WTC11 (cell line): ENCODE measurements at regions not wholly inside any gene's neighbourhood (a gene's known extent, or its start where the extent isn't known, plus 50 kb on each side); places are given as distances from the start of the nearest gene placed in this dataset.

Experiments
- ATAC-seq: fragments of 200-7000 bp; cut with Tn5 transposase; 2 replicates; pipeline ENCODE4 v1.10.0; 2021; ENCODE audit warnings: mild to moderate bottlenecking, moderate library complexity
- CTCF ChIA-PET: fragments of 300-600 bp; sonication (Branson Sonifier 250); formaldehyde crosslinking; loops from one replicate; lab custom pipeline; 2021; ENCODE audit warnings: antibody characterized with exemption; lab: Charles Lee
- POLR2A ChIA-PET: fragments of 350-600 bp; sonication (Branson Sonifier 250); formaldehyde crosslinking; loops from one replicate; lab custom pipeline; 2021; ENCODE audit warnings: antibody characterized with exemption; lab: Charles Lee
- DNase-seq: peaks from one replicate; pipeline ENCODE4 v3.0.0; 2021; ENCODE audit warnings: low spot score
- H3K27ac Mint-ChIP-seq: 2 replicates; pipeline ENCODE4 v1.8.0; 2021; ENCODE audit warnings: mixed read lengths
- H3K27me3 Mint-ChIP-seq: 2 replicates; pipeline ENCODE4 v1.8.0; 2021; ENCODE audit warnings: low read depth, mild to moderate bottlenecking, moderate library complexity, mixed read lengths
- H3K36me3 Mint-ChIP-seq: 2 replicates; pipeline ENCODE4 v1.8.0; 2021; ENCODE audit warnings: mixed read lengths
- H3K4me1 Mint-ChIP-seq: 2 replicates; pipeline ENCODE4 v1.8.0; 2022; ENCODE audit warnings: mixed read lengths
- H3K4me3 Mint-ChIP-seq: 2 replicates; pipeline ENCODE4 v1.8.0; 2021; ENCODE audit warnings: mild to moderate bottlenecking, moderate library complexity, mixed read lengths
- H3K9me3 Mint-ChIP-seq: 2 replicates; pipeline ENCODE4 v1.8.0; 2021; ENCODE audit warnings: mixed read lengths
- ETV6 ChIP-seq: sonication (generic); formaldehyde crosslinking; IDR thresholded peaks from 2 replicates; pipeline ENCODE4 v1.8.1; 2022; ENCODE audit warnings: mild to moderate bottlenecking, missing genetic modification reagents
- FOXJ3 ChIP-seq: sonication (generic); formaldehyde crosslinking; IDR thresholded peaks from 2 replicates; pipeline ENCODE4 v1.9.0; 2021; ENCODE audit warnings: missing genetic modification reagents, mild to moderate bottlenecking, borderline replicate concordance
- FOXP1 ChIP-seq: sonication (generic); formaldehyde crosslinking; IDR thresholded peaks from 2 replicates; pipeline ENCODE4 v1.8.0; 2022; ENCODE audit warnings: missing genetic modification reagents, mild to moderate bottlenecking, moderate library complexity, borderline replicate concordance
- GTF2I ChIP-seq: fragments of 250-450 bp; sonication (Bioruptor Pico); conservative IDR thresholded peaks from 2 replicates; pipeline ENCODE4 v1.4.0; 2021; ENCODE audit warnings: mild to moderate bottlenecking
- IRF1 ChIP-seq: sonication (generic); formaldehyde crosslinking; IDR thresholded peaks from 2 replicates; pipeline ENCODE4 v1.8.0; 2023; ENCODE audit warnings: missing genetic modification reagents
- IRF2 ChIP-seq: sonication (generic); formaldehyde crosslinking; IDR thresholded peaks from 2 replicates; pipeline ENCODE4 v1.8.0; 2022; ENCODE audit warnings: low read depth, missing genetic modification reagents, borderline replicate concordance
- JAZF1 ChIP-seq: fragments of 250-450 bp; sonication (Bioruptor Pico); IDR thresholded peaks from 2 replicates; pipeline ENCODE4 v1.9.0; 2021; ENCODE audit warnings: moderate library complexity, mild to moderate bottlenecking, inconsistent platforms
- NFATC4 ChIP-seq: fragments of 250-450 bp; sonication (Bioruptor Pico); IDR thresholded peaks from 2 replicates; pipeline ENCODE4 v1.9.0; 2021; ENCODE audit warnings: mild to moderate bottlenecking
- NFYB ChIP-seq: sonication (generic); formaldehyde crosslinking; conservative IDR thresholded peaks from 2 replicates; pipeline ENCODE4 v1.8.0; 2022; ENCODE audit warnings: low read depth, missing genetic modification reagents
- SMAD4 ChIP-seq: sonication (generic); formaldehyde crosslinking; IDR thresholded peaks from 2 replicates; pipeline ENCODE4 v1.8.0; 2022; ENCODE audit warnings: mild to moderate bottlenecking, missing genetic modification reagents
- TCF7 ChIP-seq: sonication (generic); formaldehyde crosslinking; IDR thresholded peaks from 2 replicates; pipeline ENCODE4 v1.8.0; 2022; ENCODE audit warnings: mild to moderate bottlenecking, low read depth, missing genetic modification reagents, moderate library complexity
- ZNF121 ChIP-seq: sonication (generic); formaldehyde crosslinking; IDR thresholded peaks from 2 replicates; pipeline ENCODE4 v1.8.0; 2023; ENCODE audit warnings: missing genetic modification reagents
- ZNF138 ChIP-seq: sonication (generic); formaldehyde crosslinking; conservative IDR thresholded peaks from 2 replicates; pipeline ENCODE4 v1.8.1; 2022; ENCODE audit warnings: mild to moderate bottlenecking, moderate library complexity, missing genetic modification reagents
- ZNF263 ChIP-seq: sonication (generic); formaldehyde crosslinking; IDR thresholded peaks from 2 replicates; pipeline ENCODE4 v1.8.1; 2022; ENCODE audit warnings: low read depth, mild to moderate bottlenecking, moderate library complexity, missing genetic modification reagents
- ZNF396 ChIP-seq: fragments of 250-450 bp; sonication (Bioruptor Pico); IDR thresholded peaks from 2 replicates; pipeline ENCODE4 v1.8.0; 2021; ENCODE audit warnings: mild to moderate bottlenecking, moderate library complexity, borderline replicate concordance
- ZNF671 ChIP-seq: fragments of 250-450 bp; sonication (Bioruptor Pico); IDR thresholded peaks from 2 replicates; pipeline ENCODE4 v1.8.0; 2021; ENCODE audit warnings: mild to moderate bottlenecking
- TF ChIP-seq, protein P1 (sequence below): sonication (generic); formaldehyde crosslinking; IDR thresholded peaks from 2 replicates; pipeline ENCODE4 v1.8.0; 2022; ENCODE audit warnings: mild to moderate bottlenecking, missing genetic modification reagents
- TF ChIP-seq, protein P2 (sequence below): fragments of 250-450 bp; sonication (Bioruptor Pico); IDR thresholded peaks from 2 replicates; pipeline ENCODE4 v1.9.0; 2021; ENCODE audit warnings: mild to moderate bottlenecking
- TF ChIP-seq, protein P3 (sequence below): sonication (generic); formaldehyde crosslinking; IDR thresholded peaks from 2 replicates; pipeline ENCODE4 v1.8.1; 2023; ENCODE audit warnings: mild to moderate bottlenecking, missing genetic modification reagents, moderate library complexity
- TF ChIP-seq, protein P4 (sequence below): sonication (generic); formaldehyde crosslinking; IDR thresholded peaks from 2 replicates; pipeline ENCODE4 v1.8.1; 2023; ENCODE audit warnings: mild to moderate bottlenecking, missing genetic modification reagents, moderate library complexity
- TF ChIP-seq, protein P5 (sequence below): sonication (generic); formaldehyde crosslinking; IDR thresholded peaks from 2 replicates; pipeline ENCODE4 v1.8.1; 2023; ENCODE audit warnings: mild to moderate bottlenecking, missing genetic modification reagents, borderline replicate concordance
- TF ChIP-seq, protein P6 (sequence below): sonication (generic); formaldehyde crosslinking; IDR thresholded peaks from 2 replicates; pipeline ENCODE4 v1.8.0; 2022; ENCODE audit warnings: mild to moderate bottlenecking, missing genetic modification reagents
- TF ChIP-seq, protein P7 (sequence below): sonication (generic); formaldehyde crosslinking; IDR thresholded peaks from 2 replicates; pipeline ENCODE4 v1.8.0; 2023; ENCODE audit warnings: missing genetic modification reagents, mild to moderate bottlenecking, borderline replicate concordance

DNA sequence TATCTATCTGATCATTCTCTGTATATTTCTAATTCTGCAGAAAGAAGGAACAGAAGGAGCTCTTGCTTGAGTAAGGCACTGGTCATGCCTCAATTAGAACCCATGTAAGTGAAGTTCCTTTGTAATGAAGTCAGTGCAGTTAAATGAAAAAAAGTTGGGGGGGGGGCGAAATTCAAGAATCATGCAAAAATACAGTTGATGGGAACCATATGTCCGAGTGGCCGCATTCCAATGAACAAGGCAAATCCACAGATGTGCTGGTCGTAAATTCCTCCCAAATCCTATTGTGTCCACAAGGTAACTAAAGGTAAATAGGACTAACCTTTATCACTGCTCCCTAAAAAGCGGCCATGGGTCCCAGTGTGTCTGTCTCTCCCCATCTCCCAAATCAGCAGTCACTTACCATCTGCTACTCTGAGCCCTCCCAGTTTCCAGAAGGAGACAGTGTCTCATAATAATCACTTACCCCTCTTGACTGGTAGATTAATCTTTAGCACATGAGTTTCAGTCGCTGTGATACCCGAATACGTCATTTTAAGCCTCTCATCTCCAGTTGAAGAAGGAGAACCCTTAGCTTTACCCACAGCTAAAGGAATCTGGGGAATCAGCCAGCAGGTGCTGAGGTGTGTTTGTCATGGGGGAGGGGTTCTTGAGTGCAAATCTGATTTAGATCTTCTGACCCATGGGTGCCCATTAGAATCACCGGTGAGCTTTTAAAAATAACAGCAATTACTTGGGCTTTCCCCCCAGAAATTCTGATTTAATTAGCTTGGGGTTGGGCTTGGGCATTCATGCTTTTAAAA, 56.3 kb upstream of the EPHB3 start:
- no peak for ATAC-seq
- no peak for DNase-seq
- ChIA-PET CTCF (interaction anchor here (0.6 kb wide), 2 partner anchors 34 to 87 kb away, joined by 3 to 5 read pairs; no protein-coding TSS in a partner anchor), POLR2A (no interaction called here)
- peaks cover 6% of the 10 kb centered on the region for H3K27me3 Mint-ChIP-seq
- no peak overlapping the region for H3K27ac Mint-ChIP-seq
- peaks cover 9% of the 10 kb centered on the region for H3K36me3 Mint-ChIP-seq
- peaks cover 20% of the 10 kb centered on the region for H3K9me3 Mint-ChIP-seq
- peaks cover 19% of the 10 kb centered on the region for H3K4me1 Mint-ChIP-seq
- H3K4me3 Mint-ChIP-seq: no peak overlapping the region
- TF ChIP-seq NFYB (CRISPR knock-in tag) (no peak), ZNF138 (no peak), JAZF1 (no peak), ETV6 (CRISPR knock-in tag) (no peak), SMAD4 (CRISPR knock-in tag) (no peak), ZNF263 (CRISPR knock-in tag) (no peak), FOXP1 (CRISPR knock-in tag) (no peak), ZNF671 (CRISPR knock-in tag) (no peak), GTF2I (no peak), NFATC4 (no peak), IRF1 (no peak)
- TF ChIP-seq, protein P1, sequence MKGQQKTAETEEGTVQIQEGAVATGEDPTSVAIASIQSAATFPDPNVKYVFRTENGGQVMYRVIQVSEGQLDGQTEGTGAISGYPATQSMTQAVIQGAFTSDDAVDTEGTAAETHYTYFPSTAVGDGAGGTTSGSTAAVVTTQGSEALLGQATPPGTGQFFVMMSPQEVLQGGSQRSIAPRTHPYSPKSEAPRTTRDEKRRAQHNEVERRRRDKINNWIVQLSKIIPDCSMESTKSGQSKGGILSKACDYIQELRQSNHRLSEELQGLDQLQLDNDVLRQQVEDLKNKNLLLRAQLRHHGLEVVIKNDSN (CRISPR knock-in tag): no peak
- TF ChIP-seq, protein P2, sequence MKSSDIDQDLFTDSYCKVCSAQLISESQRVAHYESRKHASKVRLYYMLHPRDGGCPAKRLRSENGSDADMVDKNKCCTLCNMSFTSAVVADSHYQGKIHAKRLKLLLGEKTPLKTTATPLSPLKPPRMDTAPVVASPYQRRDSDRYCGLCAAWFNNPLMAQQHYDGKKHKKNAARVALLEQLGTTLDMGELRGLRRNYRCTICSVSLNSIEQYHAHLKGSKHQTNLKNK (CRISPR knock-in tag): no peak
- TF ChIP-seq, protein P3, sequence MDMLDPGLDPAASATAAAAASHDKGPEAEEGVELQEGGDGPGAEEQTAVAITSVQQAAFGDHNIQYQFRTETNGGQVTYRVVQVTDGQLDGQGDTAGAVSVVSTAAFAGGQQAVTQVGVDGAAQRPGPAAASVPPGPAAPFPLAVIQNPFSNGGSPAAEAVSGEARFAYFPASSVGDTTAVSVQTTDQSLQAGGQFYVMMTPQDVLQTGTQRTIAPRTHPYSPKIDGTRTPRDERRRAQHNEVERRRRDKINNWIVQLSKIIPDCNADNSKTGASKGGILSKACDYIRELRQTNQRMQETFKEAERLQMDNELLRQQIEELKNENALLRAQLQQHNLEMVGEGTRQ (CRISPR knock-in tag): no peak
- TF ChIP-seq, protein P4, sequence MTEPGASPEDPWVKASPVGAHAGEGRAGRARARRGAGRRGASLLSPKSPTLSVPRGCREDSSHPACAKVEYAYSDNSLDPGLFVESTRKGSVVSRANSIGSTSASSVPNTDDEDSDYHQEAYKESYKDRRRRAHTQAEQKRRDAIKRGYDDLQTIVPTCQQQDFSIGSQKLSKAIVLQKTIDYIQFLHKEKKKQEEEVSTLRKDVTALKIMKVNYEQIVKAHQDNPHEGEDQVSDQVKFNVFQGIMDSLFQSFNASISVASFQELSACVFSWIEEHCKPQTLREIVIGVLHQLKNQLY (CRISPR knock-in tag): no peak

DNA sequence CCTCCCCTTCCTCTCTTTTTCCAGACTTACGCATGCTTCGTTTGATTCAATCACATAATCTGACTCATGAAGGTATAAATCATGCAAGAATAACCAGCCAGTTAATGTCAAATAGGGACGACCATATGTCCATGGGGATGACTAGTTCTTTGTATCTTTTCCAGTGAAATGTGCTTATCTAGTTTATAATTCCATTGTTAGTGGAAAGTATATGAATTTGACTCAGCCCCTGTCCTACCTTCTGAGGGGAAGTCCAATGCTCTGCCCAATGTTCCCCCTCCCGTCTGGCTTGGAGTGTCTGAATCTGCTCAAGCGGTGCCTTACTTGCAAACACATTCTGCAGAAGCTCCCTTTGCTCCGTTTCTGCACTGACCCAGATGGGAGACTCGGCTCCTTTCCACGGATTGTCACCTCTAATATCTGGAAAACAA, 55.0 kb upstream of the EPHB3 start:
- peaks cover 9% of the 10 kb centered on the region for H3K36me3 Mint-ChIP-seq
- no peak overlapping the region for H3K4me3 Mint-ChIP-seq
- ChIA-PET POLR2A (no interaction called here), CTCF (no interaction called here)
- peaks cover 19% of the 10 kb centered on the region for H3K27me3 Mint-ChIP-seq
- no peak overlapping the region for H3K27ac Mint-ChIP-seq
- H3K4me1 Mint-ChIP-seq: peaks cover 14% of the 10 kb centered on the region
- H3K9me3 Mint-ChIP-seq: peaks cover 23% of the 10 kb centered on the region
- DNase-seq (no peak), ATAC-seq (no peak)
- TF ChIP-seq, protein P5, sequence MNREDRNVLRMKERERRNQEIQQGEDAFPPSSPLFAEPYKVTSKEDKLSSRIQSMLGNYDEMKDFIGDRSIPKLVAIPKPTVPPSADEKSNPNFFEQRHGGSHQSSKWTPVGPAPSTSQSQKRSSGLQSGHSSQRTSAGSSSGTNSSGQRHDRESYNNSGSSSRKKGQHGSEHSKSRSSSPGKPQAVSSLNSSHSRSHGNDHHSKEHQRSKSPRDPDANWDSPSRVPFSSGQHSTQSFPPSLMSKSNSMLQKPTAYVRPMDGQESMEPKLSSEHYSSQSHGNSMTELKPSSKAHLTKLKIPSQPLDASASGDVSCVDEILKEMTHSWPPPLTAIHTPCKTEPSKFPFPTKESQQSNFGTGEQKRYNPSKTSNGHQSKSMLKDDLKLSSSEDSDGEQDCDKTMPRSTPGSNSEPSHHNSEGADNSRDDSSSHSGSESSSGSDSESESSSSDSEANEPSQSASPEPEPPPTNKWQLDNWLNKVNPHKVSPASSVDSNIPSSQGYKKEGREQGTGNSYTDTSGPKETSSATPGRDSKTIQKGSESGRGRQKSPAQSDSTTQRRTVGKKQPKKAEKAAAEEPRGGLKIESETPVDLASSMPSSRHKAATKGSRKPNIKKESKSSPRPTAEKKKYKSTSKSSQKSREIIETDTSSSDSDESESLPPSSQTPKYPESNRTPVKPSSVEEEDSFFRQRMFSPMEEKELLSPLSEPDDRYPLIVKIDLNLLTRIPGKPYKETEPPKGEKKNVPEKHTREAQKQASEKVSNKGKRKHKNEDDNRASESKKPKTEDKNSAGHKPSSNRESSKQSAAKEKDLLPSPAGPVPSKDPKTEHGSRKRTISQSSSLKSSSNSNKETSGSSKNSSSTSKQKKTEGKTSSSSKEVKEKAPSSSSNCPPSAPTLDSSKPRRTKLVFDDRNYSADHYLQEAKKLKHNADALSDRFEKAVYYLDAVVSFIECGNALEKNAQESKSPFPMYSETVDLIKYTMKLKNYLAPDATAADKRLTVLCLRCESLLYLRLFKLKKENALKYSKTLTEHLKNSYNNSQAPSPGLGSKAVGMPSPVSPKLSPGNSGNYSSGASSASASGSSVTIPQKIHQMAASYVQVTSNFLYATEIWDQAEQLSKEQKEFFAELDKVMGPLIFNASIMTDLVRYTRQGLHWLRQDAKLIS (CRISPR knock-in tag): no peak
- TF ChIP-seq ZNF121 (CRISPR knock-in tag) (no peak), FOXJ3 (CRISPR knock-in tag) (no peak), ZNF396 (CRISPR knock-in tag) (no peak), TCF7 (CRISPR knock-in tag) (no peak), IRF2 (CRISPR knock-in tag) (no peak)
- TF ChIP-seq, protein P6, sequence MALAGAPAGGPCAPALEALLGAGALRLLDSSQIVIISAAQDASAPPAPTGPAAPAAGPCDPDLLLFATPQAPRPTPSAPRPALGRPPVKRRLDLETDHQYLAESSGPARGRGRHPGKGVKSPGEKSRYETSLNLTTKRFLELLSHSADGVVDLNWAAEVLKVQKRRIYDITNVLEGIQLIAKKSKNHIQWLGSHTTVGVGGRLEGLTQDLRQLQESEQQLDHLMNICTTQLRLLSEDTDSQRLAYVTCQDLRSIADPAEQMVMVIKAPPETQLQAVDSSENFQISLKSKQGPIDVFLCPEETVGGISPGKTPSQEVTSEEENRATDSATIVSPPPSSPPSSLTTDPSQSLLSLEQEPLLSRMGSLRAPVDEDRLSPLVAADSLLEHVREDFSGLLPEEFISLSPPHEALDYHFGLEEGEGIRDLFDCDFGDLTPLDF: no peak
- TF ChIP-seq, protein P7, sequence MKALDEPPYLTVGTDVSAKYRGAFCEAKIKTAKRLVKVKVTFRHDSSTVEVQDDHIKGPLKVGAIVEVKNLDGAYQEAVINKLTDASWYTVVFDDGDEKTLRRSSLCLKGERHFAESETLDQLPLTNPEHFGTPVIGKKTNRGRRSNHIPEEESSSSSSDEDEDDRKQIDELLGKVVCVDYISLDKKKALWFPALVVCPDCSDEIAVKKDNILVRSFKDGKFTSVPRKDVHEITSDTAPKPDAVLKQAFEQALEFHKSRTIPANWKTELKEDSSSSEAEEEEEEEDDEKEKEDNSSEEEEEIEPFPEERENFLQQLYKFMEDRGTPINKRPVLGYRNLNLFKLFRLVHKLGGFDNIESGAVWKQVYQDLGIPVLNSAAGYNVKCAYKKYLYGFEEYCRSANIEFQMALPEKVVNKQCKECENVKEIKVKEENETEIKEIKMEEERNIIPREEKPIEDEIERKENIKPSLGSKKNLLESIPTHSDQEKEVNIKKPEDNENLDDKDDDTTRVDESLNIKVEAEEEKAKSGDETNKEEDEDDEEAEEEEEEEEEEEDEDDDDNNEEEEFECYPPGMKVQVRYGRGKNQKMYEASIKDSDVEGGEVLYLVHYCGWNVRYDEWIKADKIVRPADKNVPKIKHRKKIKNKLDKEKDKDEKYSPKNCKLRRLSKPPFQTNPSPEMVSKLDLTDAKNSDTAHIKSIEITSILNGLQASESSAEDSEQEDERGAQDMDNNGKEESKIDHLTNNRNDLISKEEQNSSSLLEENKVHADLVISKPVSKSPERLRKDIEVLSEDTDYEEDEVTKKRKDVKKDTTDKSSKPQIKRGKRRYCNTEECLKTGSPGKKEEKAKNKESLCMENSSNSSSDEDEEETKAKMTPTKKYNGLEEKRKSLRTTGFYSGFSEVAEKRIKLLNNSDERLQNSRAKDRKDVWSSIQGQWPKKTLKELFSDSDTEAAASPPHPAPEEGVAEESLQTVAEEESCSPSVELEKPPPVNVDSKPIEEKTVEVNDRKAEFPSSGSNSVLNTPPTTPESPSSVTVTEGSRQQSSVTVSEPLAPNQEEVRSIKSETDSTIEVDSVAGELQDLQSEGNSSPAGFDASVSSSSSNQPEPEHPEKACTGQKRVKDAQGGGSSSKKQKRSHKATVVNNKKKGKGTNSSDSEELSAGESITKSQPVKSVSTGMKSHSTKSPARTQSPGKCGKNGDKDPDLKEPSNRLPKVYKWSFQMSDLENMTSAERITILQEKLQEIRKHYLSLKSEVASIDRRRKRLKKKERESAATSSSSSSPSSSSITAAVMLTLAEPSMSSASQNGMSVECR (CRISPR knock-in tag): no peak
